NCI-H2107 (cell line): ENCODE measurements at regions not wholly inside any gene's neighbourhood (a gene's known extent, or its start where the extent isn't known, plus 50 kb on each side); places are given as distances from the start of the nearest gene placed in this dataset.
"Not testable (repeated sequence)": the region's sequence is repeated elsewhere in the genome, so short reads cannot be mapped to it uniquely, and the experiment has no call there.

Experiments
- DNase-seq: peaks from one replicate; lab custom pipeline; 2025; lab: John Stamatoyannopoulos, UW

GRCh38 chr1:105137543-105138457, 1388.1 kb downstream of the AMY1C start:
- DNase-seq: peak; percentile 15

- peak; percentile 59 for DNase-seq
These were observed 1388.8 kb downstream of the AMY1C start for GRCh38 chr1:105138458-105138893.

- peak; percentile 8 for DNase-seq
These were observed 1423.1 kb downstream of the AMY1C start for GRCh38 chr1:105172788-105173187.

- DNase-seq: no peak
These were observed 1431.1 kb downstream of the AMY1C start for GRCh38 chr1:105180789-105181188.

- no peak for DNase-seq
These were observed 1455.2 kb downstream of the AMY1C start for GRCh38 chr1:105204836-105205371.

- DNase-seq: no peak
These were observed 1458.9 kb downstream of the AMY1C start for GRCh38 chr1:105208581-105208980.

GRCh38 chr1:105210747-105211146, 1461.0 kb downstream of the AMY1C start:
- DNase-seq: no peak

GRCh38 chr1:105231378-105231777, 1481.7 kb downstream of the AMY1C start:
- no peak for DNase-seq

- DNase-seq: no peak
These were observed 1493.7 kb downstream of the AMY1C start for GRCh38 chr1:105243411-105243810.

GRCh38 chr1:105243969-105244368, 1494.3 kb downstream of the AMY1C start:
- DNase-seq: no peak

GRCh38 chr1:105254906-105255305, 1505.2 kb downstream of the AMY1C start:
- DNase-seq: no peak

GRCh38 chr1:105260001-105260400, 1510.3 kb downstream of the AMY1C start:
- DNase-seq: no peak

GRCh38 chr1:105270966-105271365, 1521.3 kb downstream of the AMY1C start:
- DNase-seq: no peak

GRCh38 chr1:105272376-105272775, 1522.7 kb downstream of the AMY1C start:
- not testable (repeated sequence) for DNase-seq

- DNase-seq: no peak
These were observed 1545.1 kb downstream of the AMY1C start for GRCh38 chr1:105294838-105295237.

- no peak for DNase-seq
These were observed 1560.4 kb downstream of the AMY1C start for GRCh38 chr1:105310063-105310462.

GRCh38 chr1:105317976-105318375, 1568.3 kb downstream of the AMY1C start:
- no peak for DNase-seq

- DNase-seq: no peak
These were observed 1577.2 kb downstream of the AMY1C start for GRCh38 chr1:105326886-105327285.

GRCh38 chr1:105337420-105337819, 1587.7 kb downstream of the AMY1C start:
- DNase-seq: no peak

- no peak for DNase-seq
These were observed 1593.6 kb downstream of the AMY1C start for GRCh38 chr1:105343317-105343716.

- DNase-seq: no peak
These were observed 1609.8 kb downstream of the AMY1C start for GRCh38 chr1:105359457-105359856.

- DNase-seq: no peak
These were observed 1612.7 kb downstream of the AMY1C start for GRCh38 chr1:105362438-105362837.

GRCh38 chr1:105368446-105368845, 1618.7 kb downstream of the AMY1C start:
- no peak for DNase-seq
